HG03460 (cell line): ENCODE measurements at regions not wholly inside any gene's neighbourhood (a gene's known extent, or its start where the extent isn't known, plus 50 kb on each side); places are given as distances from the start of the nearest gene placed in this dataset.
"Not testable (repeated sequence)": the region's sequence is repeated elsewhere in the genome, so short reads cannot be mapped to it uniquely, and the experiment has no call there.

ENCODE experiments used
- ATAC-seq: cut with Tn5 transposase; IDR thresholded peaks from one replicate; pipeline ENCODE4 v1.9.1; 2021; ENCODE audit not compliant: unreplicated experiment

DNA sequence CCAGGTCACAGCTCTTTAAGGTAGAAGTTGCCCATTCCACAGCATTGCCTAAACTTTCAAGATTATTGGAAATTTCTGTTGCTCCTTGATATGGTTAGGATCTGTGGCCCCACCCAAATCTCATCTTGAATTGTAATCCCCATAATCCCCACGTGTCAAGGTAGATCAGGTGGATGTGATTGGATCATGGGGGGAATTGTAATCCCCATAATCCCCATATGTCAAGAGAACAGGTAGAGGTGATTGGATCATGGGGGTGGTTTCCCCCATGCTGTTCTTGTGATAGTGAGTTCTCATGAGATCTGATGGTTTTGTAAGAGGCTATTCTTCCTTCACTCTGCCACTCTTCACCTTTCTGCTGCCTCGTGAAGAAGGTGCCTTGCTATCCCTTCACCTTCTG, 327.4 kb upstream of the MAP3K7 start:
- no peak for ATAC-seq

DNA sequence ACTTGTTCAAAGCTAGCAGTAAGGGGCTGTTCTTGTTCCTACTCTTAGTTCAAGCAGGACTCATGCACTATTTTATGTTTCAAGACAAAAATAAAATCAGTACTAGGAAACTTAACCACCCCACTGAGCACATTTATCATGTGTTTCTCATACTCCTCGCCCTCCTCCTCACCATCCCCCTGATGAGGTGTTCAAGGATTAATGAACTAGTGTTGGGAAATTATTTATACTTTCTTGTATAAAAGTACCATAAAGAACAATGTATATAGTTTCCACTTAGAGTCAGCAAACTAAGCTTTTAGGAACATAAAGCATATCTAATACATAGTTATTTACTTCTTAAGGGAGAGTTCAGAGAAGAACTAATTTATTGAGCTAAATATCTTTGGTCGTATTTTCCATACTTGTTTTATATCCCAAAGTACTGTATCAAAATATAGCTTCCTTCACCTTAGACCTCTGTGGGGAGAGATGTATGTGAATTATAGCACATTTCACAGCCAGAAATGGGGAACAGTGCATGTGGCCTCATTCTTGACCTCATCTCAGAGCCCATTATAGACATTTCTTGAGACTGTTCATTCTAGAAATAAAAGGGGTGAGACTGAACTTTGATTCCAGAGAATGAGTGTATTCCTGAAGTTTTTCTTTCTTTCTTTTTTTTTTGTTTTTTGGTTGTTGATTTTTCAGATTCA, 326.5 kb upstream of the MAP3K7 start:
- ATAC-seq: no peak

- ATAC-seq: no peak
Observed at GRCh38 chr6:90911642-90912041, 324.8 kb upstream of the MAP3K7 start.

DNA sequence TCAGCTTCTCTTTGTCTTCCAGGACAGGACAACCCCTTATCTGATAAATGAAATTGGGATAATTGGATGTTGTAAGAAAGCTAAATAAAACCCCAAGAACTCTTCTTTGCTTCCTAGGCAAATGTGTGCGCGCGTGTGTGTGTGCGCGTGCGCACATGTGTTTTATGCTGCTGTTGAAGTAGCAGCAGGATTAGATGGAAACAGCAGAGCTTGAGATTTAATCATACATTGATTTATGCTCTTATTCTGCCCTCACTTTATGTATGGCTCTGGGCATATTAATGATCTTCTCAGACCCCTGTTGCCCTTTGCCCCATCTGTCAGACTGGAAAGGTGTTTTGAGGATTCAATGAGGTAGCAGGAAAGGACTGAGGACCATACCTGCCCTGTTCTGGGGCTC, 324.0 kb upstream of the MAP3K7 start:
- ATAC-seq: no peak

DNA sequence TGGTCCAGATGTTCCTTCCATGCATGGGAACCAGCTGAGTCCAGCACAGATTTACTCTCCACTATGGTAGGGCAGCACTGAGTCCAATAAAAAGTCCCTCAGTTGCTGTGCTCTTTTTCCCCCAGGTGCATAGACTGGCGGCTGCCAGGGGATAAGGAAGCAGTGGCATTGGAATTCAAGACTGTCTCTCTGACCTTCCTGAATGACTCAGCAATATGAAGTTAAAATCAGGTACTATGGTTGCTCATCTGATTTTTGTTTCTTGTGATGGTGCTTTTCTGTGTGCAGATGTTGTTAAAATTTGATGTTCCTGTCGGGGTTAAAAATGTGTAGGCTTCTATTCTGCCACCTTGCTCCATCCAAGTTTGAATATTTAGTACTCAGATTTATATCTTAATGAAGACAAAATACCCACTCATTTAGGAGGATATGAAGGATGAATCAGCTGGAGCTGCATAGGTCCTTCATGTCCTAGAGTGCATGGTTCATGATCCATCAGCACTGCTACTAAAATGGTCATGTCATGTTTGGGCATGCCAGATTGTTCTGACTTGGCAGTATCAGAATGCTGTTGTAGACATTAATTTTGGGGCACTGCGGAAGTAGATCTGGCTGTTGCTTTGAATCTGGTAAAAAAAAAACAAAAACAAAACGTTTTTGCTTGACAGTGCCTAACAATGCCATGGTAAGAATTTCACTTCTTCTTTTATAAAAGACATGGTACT, 321.2 kb upstream of the MAP3K7 start:
- ATAC-seq: no peak

DNA sequence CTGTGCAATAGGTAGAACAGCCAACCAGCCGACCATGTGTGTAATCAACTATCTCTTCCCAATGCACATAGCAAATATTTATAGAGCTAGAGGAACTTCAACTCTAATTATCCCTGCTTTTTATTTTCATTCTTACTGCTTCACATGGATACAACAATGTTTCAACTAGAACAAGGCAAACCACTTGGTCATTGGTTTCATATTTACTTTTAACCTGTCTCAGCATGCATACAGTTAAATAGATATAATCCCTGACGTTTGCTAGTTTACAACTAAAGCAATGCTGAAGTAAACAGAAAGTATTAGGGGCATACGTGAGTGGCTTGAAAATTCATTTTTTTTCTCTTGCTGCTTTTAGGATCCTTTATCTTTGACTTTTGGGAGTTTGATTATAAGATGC, 318.5 kb upstream of the MAP3K7 start:
- ATAC-seq: no peak

DNA sequence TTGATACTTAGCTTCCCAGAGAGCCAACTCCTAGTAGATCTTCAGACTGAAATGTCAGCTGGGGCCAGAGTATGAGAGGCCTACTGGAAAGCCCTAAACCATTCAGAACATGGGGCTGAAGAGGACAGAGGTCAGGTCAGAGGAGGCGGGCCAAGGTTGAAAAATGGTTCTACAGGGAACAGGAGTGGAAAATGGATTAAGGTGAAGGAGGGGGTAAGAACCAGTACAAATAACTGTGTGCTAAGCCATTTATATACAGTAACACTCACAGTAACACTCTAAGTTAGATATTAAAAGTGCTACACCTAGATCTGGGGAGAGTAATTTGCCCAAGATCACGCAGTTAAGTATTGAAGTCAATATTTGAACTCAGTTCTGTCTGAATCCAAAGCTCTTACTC, 313.2 kb upstream of the MAP3K7 start:
- ATAC-seq: no peak

DNA sequence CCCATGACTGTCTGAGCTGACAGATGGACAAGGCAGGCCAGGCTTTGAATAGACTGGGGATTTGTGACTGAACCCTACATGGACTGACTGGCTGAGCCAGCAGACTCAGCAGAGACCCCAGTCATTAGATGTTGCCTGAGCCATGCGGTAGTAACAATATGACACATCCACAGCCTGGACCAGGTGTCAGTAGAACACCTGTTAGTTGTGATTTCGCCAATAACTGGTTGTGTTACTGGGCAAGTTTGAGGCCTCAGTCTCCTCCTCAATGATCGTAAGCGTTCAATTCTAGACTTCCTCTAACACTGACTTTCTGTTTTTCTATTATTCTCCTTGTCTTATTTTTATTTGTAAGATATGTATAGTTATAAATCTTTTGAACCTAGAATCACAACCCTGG, 311.9 kb upstream of the MAP3K7 start:
- no peak for ATAC-seq

- no peak for ATAC-seq
Observed at GRCh38 chr6:90896075-90896547, 309.2 kb upstream of the MAP3K7 start.

- ATAC-seq: no peak
Observed at GRCh38 chr6:90895299-90896074, 308.6 kb upstream of the MAP3K7 start.

GRCh38 chr6:90894285-90895130, 307.6 kb upstream of the MAP3K7 start:
- ATAC-seq: no peak

GRCh38 chr6:90893400-90893799, 306.5 kb upstream of the MAP3K7 start:
- ATAC-seq: no peak

- no peak for ATAC-seq
Observed at GRCh38 chr6:90892271-90892670, 305.4 kb upstream of the MAP3K7 start.

DNA sequence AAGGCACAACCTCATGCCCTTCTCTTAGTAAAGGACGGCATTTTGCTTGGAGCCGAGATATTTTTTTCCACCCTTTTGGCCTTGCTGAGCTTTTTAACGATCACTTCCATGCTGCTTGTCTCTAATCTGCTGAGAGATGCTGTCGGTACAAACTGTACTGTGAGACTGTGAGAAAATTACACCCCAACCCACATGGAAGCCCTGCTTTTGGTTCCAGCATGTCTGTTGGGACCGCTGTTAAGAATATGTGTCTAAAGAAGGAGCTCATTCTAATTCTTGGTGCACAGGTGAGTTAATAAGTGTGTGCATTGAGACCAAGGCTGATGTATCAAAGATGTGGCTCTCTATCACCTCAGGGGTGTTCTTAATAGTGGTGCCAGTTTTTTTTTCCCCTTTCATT, 304.5 kb upstream of the MAP3K7 start:
- no peak for ATAC-seq

DNA sequence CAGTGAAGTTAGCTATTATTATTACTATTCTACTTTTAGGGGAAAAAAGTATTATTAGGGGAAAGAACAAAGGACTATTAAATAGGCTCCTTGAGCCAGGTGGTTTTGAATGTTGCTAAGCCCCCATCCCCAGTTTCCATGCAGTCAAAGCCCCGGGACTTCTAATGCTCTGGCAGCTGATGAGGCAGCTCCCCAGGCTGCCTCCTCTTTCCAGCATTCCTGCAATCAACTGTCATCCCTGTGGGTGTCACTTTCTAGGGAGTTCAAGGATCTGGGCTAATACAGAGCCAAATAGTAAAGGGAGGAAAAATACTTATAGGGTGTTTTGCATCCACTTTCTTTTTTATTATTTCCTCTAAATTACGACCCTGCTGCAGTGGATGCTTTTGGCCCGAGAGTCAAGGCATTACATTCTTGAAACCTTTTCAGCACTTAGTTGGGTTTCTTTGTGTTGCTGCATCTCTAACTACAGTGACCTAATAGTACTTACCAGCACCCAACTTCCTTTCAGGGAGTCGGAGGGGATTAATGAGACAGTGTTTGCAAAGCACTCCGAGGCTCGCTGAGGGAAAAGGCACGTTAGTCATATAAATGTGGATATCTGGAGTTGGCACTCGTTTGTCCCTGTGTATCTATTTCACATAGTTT, 303.9 kb upstream of the MAP3K7 start:
- ATAC-seq: no peak

DNA sequence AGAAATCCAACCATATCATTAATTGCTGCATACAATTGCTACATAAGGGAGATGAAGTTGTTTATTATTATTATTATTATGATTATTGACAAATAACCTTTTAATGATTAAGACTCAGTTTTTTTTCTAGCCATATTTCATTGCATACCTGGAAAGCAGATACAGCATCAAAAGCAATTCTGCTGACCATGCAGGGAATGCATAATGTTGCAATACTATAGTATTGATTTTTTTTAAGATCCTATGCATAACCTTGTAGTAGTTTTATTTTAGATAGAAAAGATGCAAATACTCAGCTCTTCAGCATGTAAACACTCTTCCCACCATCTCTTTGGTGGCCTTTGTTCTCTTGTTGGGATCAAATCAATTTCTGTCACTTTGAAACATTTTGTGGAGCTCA, 300.9 kb upstream of the MAP3K7 start:
- no peak for ATAC-seq

GRCh38 chr6:90885611-90886056, 298.8 kb upstream of the MAP3K7 start:
- no peak for ATAC-seq

DNA sequence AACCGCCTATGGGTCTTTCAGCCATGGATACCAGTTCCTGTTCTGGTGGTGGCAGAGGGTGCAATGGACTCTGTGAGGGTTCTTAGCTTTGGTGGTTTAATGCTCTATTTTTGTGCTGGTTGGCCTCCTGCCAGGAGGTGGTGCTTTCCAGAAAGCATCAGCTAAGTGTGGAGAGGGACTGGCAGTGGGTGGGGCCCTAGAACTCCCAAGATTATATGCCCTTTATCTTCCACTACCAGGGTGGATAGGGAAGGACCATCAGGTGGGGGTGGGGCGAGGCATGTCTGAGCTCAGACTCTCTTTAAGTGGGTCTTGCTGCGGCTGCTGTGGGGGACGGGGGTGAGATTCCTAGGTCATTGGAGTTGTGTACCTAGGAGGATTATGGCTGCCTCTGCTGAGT, 298.3 kb upstream of the MAP3K7 start:
- ATAC-seq: not testable (repeated sequence)

GRCh38 chr6:90877616-90878015, 290.7 kb upstream of the MAP3K7 start:
- no peak for ATAC-seq

DNA sequence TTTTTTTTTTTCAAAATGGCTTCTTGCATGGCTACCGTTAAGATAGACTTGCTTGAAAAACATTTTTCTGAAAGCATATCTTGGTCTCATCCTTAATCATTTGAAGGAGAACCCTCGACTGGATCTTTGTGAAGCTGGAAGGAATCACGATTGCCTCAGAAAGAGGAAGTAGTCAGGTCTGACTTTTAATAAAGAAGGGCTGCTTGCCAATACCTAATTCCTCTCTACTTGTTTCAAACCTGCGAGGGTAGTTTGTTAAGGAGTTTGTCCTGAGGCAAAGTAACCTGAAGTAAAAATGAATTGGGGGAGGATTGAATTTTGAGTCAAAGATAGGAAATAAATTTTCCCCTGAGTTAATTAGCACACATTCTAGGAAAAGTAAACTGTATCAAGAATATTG, 288.1 kb upstream of the MAP3K7 start:
- no peak for ATAC-seq
